OCI-LY1 (cell line): ENCODE measurements at regions not wholly inside any gene's neighbourhood (a gene's known extent, or its start where the extent isn't known, plus 50 kb on each side); places are given as distances from the start of the nearest gene placed in this dataset.

Experiments
- H2AFZ ChIP-seq: fragments of 200-600 bp; sonication (generic), shearing (Covaris generic); 2 replicates; pipeline ENCODE4 v1.6.0; 2014; ENCODE audit warnings: antibody characterized with exemption, mild to moderate bottlenecking, low read length
- H3F3A ChIP-seq: fragments of 200-600 bp; sonication (generic), shearing (Covaris generic); 2 replicates; pipeline ENCODE4 v1.6.0; 2014; ENCODE audit warnings: mild to moderate bottlenecking, antibody characterized with exemption, low read length, moderate library complexity; ENCODE audit not compliant: insufficient read depth
- H3K27ac ChIP-seq: fragments of 200-600 bp; sonication (generic); 2 replicates; pipeline ENCODE4 v1.5.1; 2014; ENCODE audit warnings: low read length, mixed run types, mild to moderate bottlenecking, low read depth; ENCODE audit not compliant: poor library complexity, severe bottlenecking
- H3K27me3 ChIP-seq: fragments of 200-600 bp; sonication (generic); 2 replicates; pipeline ENCODE4 v1.6.0; 2014; ENCODE audit warnings: antibody characterized with exemption, mild to moderate bottlenecking, low read length, moderate library complexity; ENCODE audit not compliant: insufficient read depth
- H3K36me3 ChIP-seq: fragments of 200-600 bp; sonication (generic); 2 replicates; pipeline ENCODE4 v1.6.1; 2014; ENCODE audit warnings: mild to moderate bottlenecking, antibody characterized with exemption, low read length, moderate library complexity, mixed read lengths; ENCODE audit not compliant: insufficient read depth
- H3K4me1 ChIP-seq: fragments of 200-600 bp; sonication (generic); 2 replicates; pipeline ENCODE4 v1.5.1; 2014; ENCODE audit warnings: mild to moderate bottlenecking, low read length, moderate library complexity; ENCODE audit not compliant: insufficient read depth, severe bottlenecking
- H3K4me2 ChIP-seq: fragments of 200-600 bp; sonication (generic), shearing (Covaris generic); 2 replicates; pipeline ENCODE4 v1.6.1; 2014; ENCODE audit warnings: low read length
- H3K4me3 ChIP-seq: fragments of 200-600 bp; sonication (generic); 2 replicates; pipeline ENCODE4 v1.5.1; 2014; ENCODE audit warnings: low read length, low read depth, mild to moderate bottlenecking, mixed read lengths; ENCODE audit not compliant: poor library complexity, severe bottlenecking
- H3K79me2 ChIP-seq: fragments of 200-600 bp; shearing (Covaris generic); 2 replicates; pipeline ENCODE4 v1.6.1; 2016; ENCODE audit warnings: mixed run types, low read length, mixed read lengths; ENCODE audit not compliant: insufficient read depth
- H3K9ac ChIP-seq: fragments of 200-600 bp; sonication (generic), shearing (Covaris generic); 2 replicates; pipeline ENCODE4 v1.6.1; 2014; ENCODE audit warnings: mild to moderate bottlenecking, low read length, mixed read lengths
- H3K9me2 ChIP-seq: fragments of 200-600 bp; sonication (generic), shearing (Covaris generic); 2 replicates; pipeline ENCODE4 v1.6.1; 2014; ENCODE audit warnings: low read depth, mild to moderate bottlenecking, low read length, mixed read lengths
- H3K9me3 ChIP-seq: fragments of 200-600 bp; shearing (Covaris generic); 2 replicates; pipeline ENCODE4 v1.6.1; 2014; ENCODE audit warnings: low read length, mixed read lengths
- H4K20me1 ChIP-seq: fragments of 200-600 bp; sonication (generic), shearing (Covaris generic); 2 replicates; pipeline ENCODE4 v1.6.0; 2016; ENCODE audit warnings: mild to moderate bottlenecking, low read length; ENCODE audit not compliant: insufficient read depth
- CTCF ChIP-seq: fragments of 200-600 bp; sonication (generic), shearing (Covaris generic); IDR thresholded peaks from 2 replicates; pipeline ENCODE4 v1.5.1; 2017; ENCODE audit warnings: mild to moderate bottlenecking, antibody characterized with exemption, low read length, moderate library complexity, mixed read lengths
- EZH2 ChIP-seq: fragments of 200-600 bp; sonication (generic), shearing (Covaris generic); IDR thresholded peaks from 2 replicates; pipeline ENCODE4 v1.8.0; 2017; ENCODE audit warnings: borderline replicate concordance, mixed run types, mild to moderate bottlenecking, antibody characterized with exemption, low read length, moderate library complexity, mixed read lengths

- Histone ChIP-seq H3K4me2 (no peak overlapping the region), H2AFZ (no peak overlapping the region), H3K9ac (no peak overlapping the region), H4K20me1 (no peaks in the 10 kb centered on the region), H3K4me1 (no peaks in the 10 kb centered on the region), H3K36me3 (no peaks in the 10 kb centered on the region), H3K9me3 (no peaks in the 10 kb centered on the region), H3K27me3 (0 out of 2 replicates have a peak, but pooled peaks cover 14% of the 10 kb centered on the region), H3K79me2 (no peaks in the 10 kb centered on the region), H3F3A (no peaks in the 10 kb centered on the region), H3K27ac (no peak overlapping the region), H3K9me2 (no peaks in the 10 kb centered on the region), H3K4me3 (no peak overlapping the region)
- TF ChIP-seq EZH2 (no peak), CTCF (no peak)
Measured at GRCh38 chr14:104304451-104305351, 166.3 kb downstream of the KIF26A start.

GRCh38 chr14:104305511-104306449, 167.4 kb downstream of the KIF26A start:
- Histone ChIP-seq H2AFZ (no peak overlapping the region), H3K27me3 (0 out of 2 replicates have a peak, but pooled peaks cover 14% of the 10 kb centered on the region), H3K4me1 (no peaks in the 10 kb centered on the region), H3K9me3 (no peaks in the 10 kb centered on the region), H3K27ac (no peak overlapping the region), H4K20me1 (no peaks in the 10 kb centered on the region), H3F3A (no peaks in the 10 kb centered on the region), H3K36me3 (no peaks in the 10 kb centered on the region), H3K9ac (no peak overlapping the region), H3K9me2 (no peaks in the 10 kb centered on the region), H3K4me2 (no peak overlapping the region), H3K4me3 (no peak overlapping the region), H3K79me2 (no peaks in the 10 kb centered on the region)
- TF ChIP-seq EZH2 = no peak
- no peak for TF ChIP-seq CTCF

GRCh38 chr14:104306450-104307040, 168.2 kb downstream of the KIF26A start:
- H4K20me1 ChIP-seq = no peaks in the 10 kb centered on the region
- H3K79me2 ChIP-seq = no peaks in the 10 kb centered on the region
- H3K27me3 ChIP-seq = 0 out of 2 replicates have a peak, but pooled peaks cover 14% of the 10 kb centered on the region
- H3K4me2 ChIP-seq = no peak overlapping the region
- no peaks in the 10 kb centered on the region for H3K9me2 ChIP-seq
- H3K4me1 ChIP-seq = no peaks in the 10 kb centered on the region
- H3K36me3 ChIP-seq = no peaks in the 10 kb centered on the region
- no peaks in the 10 kb centered on the region for H3K9me3 ChIP-seq
- no peak overlapping the region for H3K27ac ChIP-seq
- H3K4me3 ChIP-seq = no peak overlapping the region
- H3K9ac ChIP-seq = no peak overlapping the region
- no peak overlapping the region for H2AFZ ChIP-seq
- no peaks in the 10 kb centered on the region for H3F3A ChIP-seq
- TF ChIP-seq EZH2 (no peak), CTCF (no peak)
